Heart right ventricle (tissue), 16 donors: ENCODE measurements at regions not wholly inside any gene's neighbourhood (a gene's known extent, or its start where the extent isn't known, plus 50 kb on each side); places are given as distances from the start of the nearest gene placed in this dataset.

Source experiments
- ATAC-seq, 8 donors: fragments of 200-7000 bp; cut with Tn5 transposase; one replicate each; pipeline ENCODE4 v1.9.1; 2020; ENCODE audit warnings: mild to moderate bottlenecking in 8 of 8, moderate library complexity in 8 of 8, moderate number of reproducible peaks in 1 of 8
- DNase-seq, 2 donors: peaks; one replicate each; pipeline ENCODE4 v3.0.0-alpha.2; 2020
- H3K27ac ChIP-seq, 10 donors: fragments of 200-600 bp; sonication (generic) in 2 of 10; one replicate each; pipeline versions ENCODE4 v1.5.0 to v1.8.0; 2020 to 2022; ENCODE audit warnings: mild to moderate bottlenecking in 3 of 10
- H3K27me3 ChIP-seq, 7 donors: fragments of 200-600 bp; one replicate each; pipeline ENCODE4 v1.8.0; 2021 to 2022; ENCODE audit warnings: mild to moderate bottlenecking in 2 of 7
- H3K36me3 ChIP-seq, 9 donors: fragments of 200-600 bp; sonication (generic) in 1 of 9; one replicate each; pipeline versions ENCODE4 v1.5.0 to v1.8.0; 2020 to 2022; ENCODE audit warnings: mild to moderate bottlenecking in 2 of 9
- H3K4me1 ChIP-seq, 9 donors: fragments of 200-600 bp; sonication (generic) in 1 of 9; one replicate each; pipeline versions ENCODE4 v1.5.0 to v1.8.0; 2020 to 2022; ENCODE audit warnings: mild to moderate bottlenecking in 4 of 9
- H3K4me3 ChIP-seq, 10 donors: fragments of 200-600 bp; sonication (generic) in 2 of 10; one replicate each; pipeline versions ENCODE4 v1.5.0 to v1.8.0; 2020 to 2022; ENCODE audit warnings: mild to moderate bottlenecking in 7 of 10, moderate library complexity in 2 of 10
- H3K9me3 ChIP-seq, 11 donors: fragments of 200-600 bp in 10 of 11; sonication (generic) in 2 of 11; one replicate each; pipeline versions ENCODE4 v1.5.0 to v1.8.0; 2013 to 2022; ENCODE audit warnings: mild to moderate bottlenecking in 2 of 11, control low read depth in 1 of 11, moderate library complexity in 1 of 11
- CTCF ChIP-seq, 9 donors: fragments of 200-600 bp; sonication (generic) in 2 of 9; IDR thresholded peaks; one replicate each; pipeline versions ENCODE4 v1.5.0 to v1.8.0; 2021 to 2022; ENCODE audit warnings: antibody characterized with exemption in 9 of 9, mild to moderate bottlenecking in 5 of 9, moderate library complexity in 1 of 9
- WGBS, 2 donors: extraction: QIAGEN DNeasy Blood & Tissue Kit; methylation state at CpG; one replicate each; pipeline ENCODE4 v1.1.7; 2013; ENCODE audit warnings: inconsistent platforms in 1 of 2; 5-methylcytosine and 5-hydroxymethylcytosine counted together
- intact Hi-C, 10 donors: fragments of 100-400 bp; cut with DNase I; formaldehyde crosslinking; loops; one replicate each; pipeline versions ENCODE4 v1.11.1 to v1.14.2; 2022
- donor health status: Arrhythmogenic right ventricular cardiomyopathy.
- donor health status: ischemic (EF 13 %, LVEDD 7.1; RV severe dilation, severe dysfunction).
- donor health status: healthy with polysubstance abuse.
- donor health status: DM: no; HTN: yes; CAD: no.
- donor health status: DM: no; HTN: no; CAD: no.
- donor health status: ischemic (EF 25% LVEDD 6.9; RV normal size, moderate dysfunction).
- donor health status: ischemic (EF 25% LVEDD 5.7; RV mildly dilated, moderate dysfunction).
- donor health status: healthy.
- donor health status: DM: yes; HTN: yes; CAD: no.
- donor health status: Ischemic cardiomyopathy.
- donor health status: ischemic (EF 35%, LVEDD 5.7; RV mildly dilated, moderate dysfunction).
- donor health status: nonischemic (EF 11% LVEDD 7.7; RV severe dilation, severe dysfunction).
- donor health status: DM: yes; HTN: yes; CAD: no.
- donor health status: PGD.
- donor health status: ischemic (EF 29% LVEDD 5.4; RV normal size, mild dysfunction).
- donor health status: nonischemic (EF 23%, LVEDD 6.1; RV moderate dilation, normal function).

- no peak for TF ChIP-seq CTCF (IDR thresholded peaks at IDR 0.05)
- no peaks in the 10 kb centered on the region for H3K9me3 ChIP-seq
- intact Hi-C loops: loop anchor here in 1 of 10 donors (5.0 to 10.0 kb wide), 2 partner anchors 113 to 305 kb away; no protein-coding TSS in a partner anchor
- no peak for DNase-seq
- no peak overlapping the region for H3K4me3 ChIP-seq
- H3K36me3 ChIP-seq: no peaks in the 10 kb centered on the region
- H3K4me1 ChIP-seq: peaks cover 0 to 35% (median 3%) of the 10 kb centered on the region in 9 donors
- no peaks in the 10 kb centered on the region for H3K27me3 ChIP-seq
- no peak overlapping the region for H3K27ac ChIP-seq
- no peak for ATAC-seq
- 80 to 82% methylated on average over 3 of the region's 3 CpGs for WGBS, 2 donors
Observed at GRCh38 chr5:5799826-5800225, 377.3 kb downstream of the ICE1 start.

GRCh38 chr5:5799229-5799628 lies 376.8 kb downstream of the ICE1 start:
- no peak overlapping the region for H3K27ac ChIP-seq
- H3K4me1 ChIP-seq: peaks cover 0 to 38% (median 3%) of the 10 kb centered on the region in 9 donors
- no peak for DNase-seq
- no peaks in the 10 kb centered on the region for H3K9me3 ChIP-seq
- ATAC-seq: no peak
- intact Hi-C loops: loop anchor here in 1 of 10 donors (5.0 to 10.0 kb wide), 2 partner anchors 112 to 304 kb away; no protein-coding TSS in a partner anchor
- no peaks in the 10 kb centered on the region for H3K27me3 ChIP-seq
- TF ChIP-seq CTCF (IDR thresholded peaks at IDR 0.05): no peak
- WGBS, 2 donors: 54 to 65% methylated on average over 4 of the region's 4 CpGs
- no peaks in the 10 kb centered on the region for H3K36me3 ChIP-seq
- no peak overlapping the region for H3K4me3 ChIP-seq

GRCh38 chr5:5798462-5798861 lies 376.0 kb downstream of the ICE1 start:
- intact Hi-C loops: loop anchor here in 1 of 10 donors (5.0 to 10.0 kb wide), 2 partner anchors 111 to 304 kb away; no protein-coding TSS in a partner anchor

GRCh38 chr5:5798041-5798440 lies 375.6 kb downstream of the ICE1 start:
- 88 to 96% methylated on average over 5 of the region's 5 CpGs for WGBS, 2 donors
- Histone ChIP-seq H3K36me3 (no peaks in the 10 kb centered on the region), H3K27me3 (no peaks in the 10 kb centered on the region), H3K4me1 (peaks cover 0 to 38% (median 3%) of the 10 kb centered on the region in 9 donors), H3K9me3 (no peaks in the 10 kb centered on the region), H3K27ac (no peak overlapping the region), H3K4me3 (no peak overlapping the region)
- no peak for DNase-seq
- TF ChIP-seq CTCF (IDR thresholded peaks at IDR 0.05): no peak
- no peak for ATAC-seq
- intact Hi-C loops: loop anchor here in 1 of 10 donors (5.0 to 10.0 kb wide), 2 partner anchors 111 to 303 kb away; no protein-coding TSS in a partner anchor

More at GRCh38 chr5:5798462-5798861, 376.0 kb downstream of the ICE1 start:
- Histone ChIP-seq H3K9me3 (no peaks in the 10 kb centered on the region), H3K36me3 (no peaks in the 10 kb centered on the region), H3K27ac (no peak overlapping the region), H3K27me3 (no peaks in the 10 kb centered on the region), H3K4me3 (no peak overlapping the region), H3K4me1 (peaks cover 0 to 38% (median 3%) of the 10 kb centered on the region in 9 donors)
- no peak for TF ChIP-seq CTCF (IDR thresholded peaks at IDR 0.05)
- ATAC-seq: no peak
- no peak for DNase-seq
- 34 to 37% methylated on average over 4 of the region's 4 CpGs for WGBS, 2 donors
